Fibroblast of skin of left biceps (primary cell): ENCODE measurements at regions not wholly inside any gene's neighbourhood (a gene's known extent, or its start where the extent isn't known, plus 50 kb on each side); places are given as distances from the start of the nearest gene placed in this dataset.
A peak's percentile ranks its signal among the peaks of the same experiment; 100 is the strongest.
"Not testable (repeated sequence)": the region's sequence is repeated elsewhere in the genome, so short reads cannot be mapped to it uniquely, and the experiment has no call there.

Experiments used
- DNase-seq, 2 experiments: peaks; one replicate each; pipeline ENCODE4 v3.0.0-alpha.2; 2013; ENCODE audit warnings: low read depth in 2 of 2

- no peak for DNase-seq
Observed at GRCh38 chr3:101913168-101913567, 63.9 kb downstream of the NFKBIZ start.

DNA sequence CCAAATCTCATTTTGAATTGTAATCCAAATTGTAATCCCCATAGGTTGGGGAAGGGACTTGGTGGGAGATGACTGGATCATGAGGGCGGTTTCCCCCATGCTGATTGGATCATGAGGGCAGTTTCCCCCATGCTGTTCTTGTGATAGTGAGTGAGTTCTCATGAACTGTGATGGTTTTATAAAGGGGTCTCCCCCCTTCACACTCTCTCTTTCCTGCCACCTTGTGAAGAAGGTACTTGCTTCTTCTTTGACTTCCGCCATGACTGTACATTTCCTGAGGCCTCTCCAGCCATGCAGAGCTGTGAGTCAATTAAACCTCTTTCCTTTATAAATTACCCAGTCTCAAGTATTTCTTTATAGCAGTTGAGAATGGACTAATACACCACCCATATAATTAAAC, 68.4 kb downstream of the NFKBIZ start:
- DNase-seq, result not testable (repeated sequence)

- not testable (repeated sequence) for DNase-seq
Observed at GRCh38 chr3:101922151-101922725, 72.9 kb downstream of the NFKBIZ start.

DNA sequence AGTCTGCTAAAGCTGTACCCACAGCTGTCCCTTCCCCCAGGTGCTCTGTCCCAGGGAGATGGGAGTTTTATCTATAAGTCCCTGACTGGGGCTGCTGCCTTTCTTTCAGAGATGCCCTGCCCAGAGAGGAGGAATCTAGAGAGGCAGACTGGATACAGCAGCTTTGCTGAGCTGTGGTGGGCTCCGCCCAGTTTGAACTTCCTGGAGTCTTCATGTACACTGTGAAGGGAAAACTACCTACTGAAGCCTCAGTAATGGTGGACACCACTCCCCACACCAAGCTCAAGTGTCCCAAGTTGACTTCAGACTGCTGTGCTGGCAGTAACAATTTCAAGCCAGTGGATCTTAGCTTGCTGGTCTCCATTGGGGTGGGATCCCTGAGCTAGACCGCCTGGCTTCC, 75.3 kb downstream of the NFKBIZ start:
- DNase-seq, result not testable (repeated sequence)

- not testable (repeated sequence) for DNase-seq
Observed at GRCh38 chr3:101925124-101925523, 75.8 kb downstream of the NFKBIZ start.

- no peak for DNase-seq
Observed at GRCh38 chr3:101925564-101925963, 76.2 kb downstream of the NFKBIZ start.

GRCh38 chr3:101926594-101927105, 77.3 kb downstream of the NFKBIZ start:
- DNase-seq, result no peak

DNA sequence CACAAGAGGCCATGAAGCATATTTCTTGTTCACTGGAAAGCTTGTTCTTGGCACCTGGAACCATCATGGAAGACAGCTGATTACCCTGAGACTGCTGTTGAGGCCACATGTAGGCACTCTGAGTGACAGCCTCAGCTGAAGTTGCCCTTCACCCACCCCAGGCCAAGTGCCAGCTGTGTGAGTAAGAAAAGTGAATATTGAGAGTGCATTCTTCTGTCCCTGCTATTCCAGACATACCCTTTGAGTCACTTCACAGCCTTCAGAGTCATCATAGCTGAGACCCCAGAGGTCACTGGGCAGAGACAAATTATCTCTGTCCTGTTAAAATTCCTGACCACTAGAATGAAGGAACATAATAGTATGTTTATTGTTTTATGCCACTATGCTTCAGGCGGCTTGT, 79.6 kb downstream of the NFKBIZ start:
- DNase-seq, result no peak

- no peak for DNase-seq
Observed at GRCh38 chr3:101931081-101931480, 81.8 kb downstream of the NFKBIZ start.

GRCh38 chr3:101932326-101933068, 83.2 kb downstream of the NFKBIZ start:
- DNase-seq, result no peak

DNA sequence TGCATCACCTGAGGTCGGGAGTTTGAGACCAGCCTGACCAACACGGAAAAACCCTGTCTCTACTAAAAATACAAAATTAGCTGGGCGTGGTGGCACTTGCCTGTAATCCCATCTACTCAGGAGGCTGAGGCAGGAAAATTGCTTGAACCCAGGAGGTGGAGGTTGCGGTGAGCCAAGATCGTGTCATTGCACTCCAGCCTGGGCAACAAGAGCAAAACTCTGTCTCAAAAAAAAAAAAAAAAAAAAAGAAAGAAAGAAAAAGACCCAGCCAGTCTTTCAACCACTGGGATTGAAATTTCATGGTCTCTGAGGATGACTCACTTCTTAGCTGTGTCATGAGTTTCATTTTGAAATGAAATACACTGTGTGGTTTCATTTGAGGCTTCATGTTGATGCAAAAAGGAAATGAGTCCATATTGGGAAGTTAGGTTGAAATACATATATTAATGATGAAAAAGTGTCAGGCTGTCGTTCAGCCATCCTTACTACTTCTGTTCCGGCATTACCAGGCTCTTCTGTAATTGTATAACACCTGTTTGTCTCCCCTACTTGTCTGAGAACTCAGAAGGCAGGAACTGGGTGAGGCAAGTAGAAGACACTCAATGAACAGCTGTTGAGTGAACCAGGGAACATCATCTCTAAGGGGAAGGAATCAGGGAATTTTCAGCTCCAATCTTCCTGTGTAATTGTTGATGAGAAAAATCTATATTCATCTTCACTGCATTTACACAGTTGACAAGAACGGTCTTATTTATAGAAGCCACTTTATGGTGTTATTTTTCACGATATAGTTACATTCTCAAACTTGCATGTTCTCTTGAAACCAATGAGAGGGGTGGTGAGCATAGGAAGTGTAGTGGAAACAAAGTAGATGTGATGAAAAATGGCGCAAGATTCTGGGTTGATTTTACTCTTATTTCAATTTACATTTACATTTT, 87.4 kb downstream of the NFKBIZ start:
- DNase-seq, result peak; percentile 77 to 82

GRCh38 chr3:101938262-101938847, 89.0 kb downstream of the NFKBIZ start:
- no peak for DNase-seq

DNA sequence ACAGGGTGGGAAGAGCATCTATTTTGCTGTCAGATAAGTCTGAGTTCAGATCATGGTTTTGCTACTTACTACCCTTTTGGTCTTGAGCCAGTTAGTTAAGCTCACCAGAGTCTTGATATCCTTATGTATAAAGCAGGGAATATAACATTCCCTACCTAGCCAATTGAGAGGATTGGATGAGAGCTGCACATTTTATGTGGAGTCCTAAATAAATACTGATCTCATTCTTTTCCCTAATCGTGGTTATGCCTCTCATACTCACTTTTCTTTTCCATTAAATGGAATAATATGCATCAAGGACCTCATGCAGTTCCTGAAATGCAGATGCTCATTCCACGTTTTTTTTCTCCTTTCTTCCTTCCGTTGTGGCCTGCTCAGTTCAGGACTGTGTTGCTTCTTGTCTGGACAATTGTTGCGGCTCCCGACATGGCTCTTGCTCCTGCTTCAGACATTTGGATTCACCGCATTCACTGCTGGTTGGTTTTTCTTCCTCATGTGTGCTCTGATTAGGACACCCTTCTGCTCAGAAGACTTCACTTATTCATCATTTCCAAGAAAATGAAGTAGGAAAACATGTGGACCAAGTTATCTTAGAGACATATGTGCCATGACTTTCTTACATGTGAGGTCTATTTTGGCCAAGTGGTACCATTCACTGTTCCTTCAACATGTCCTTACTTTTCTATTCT, 90.2 kb downstream of the NFKBIZ start:
- no peak for DNase-seq

DNA sequence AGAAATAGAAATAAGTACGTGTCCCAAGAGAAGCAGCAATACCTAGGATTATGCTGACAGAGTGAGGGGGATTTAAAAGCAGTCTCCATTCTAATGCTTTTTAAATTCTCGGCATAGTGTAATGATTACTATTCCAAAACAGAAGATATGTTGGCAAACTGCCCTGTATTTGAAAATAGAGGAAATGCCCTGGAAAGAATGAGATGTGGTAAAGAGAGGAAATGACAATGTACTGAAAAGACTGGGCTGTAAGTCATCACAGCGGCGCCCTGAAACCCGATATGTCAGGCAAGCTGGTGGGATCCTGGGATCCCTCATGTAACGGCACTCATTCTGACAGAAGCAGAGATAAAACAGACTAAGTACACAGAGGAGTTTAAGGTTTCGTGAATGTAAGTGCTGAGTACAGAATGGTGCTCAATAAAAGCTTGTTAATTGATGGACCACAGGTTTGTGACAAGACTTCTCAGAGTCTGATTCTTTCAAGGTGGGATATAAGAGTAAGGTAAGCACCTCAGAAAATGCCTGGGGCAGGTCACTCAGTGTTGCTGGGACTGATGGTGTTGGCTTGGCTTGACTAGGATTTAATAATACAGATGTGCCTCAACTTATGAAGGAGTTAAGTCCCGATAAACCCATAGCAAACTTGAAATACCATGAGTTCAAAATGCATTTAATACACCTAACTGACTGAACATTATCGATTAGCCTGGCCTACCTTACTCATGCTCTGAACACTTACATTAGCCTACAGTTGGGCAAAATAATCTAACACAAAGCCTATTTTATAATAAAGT, 91.4 kb downstream of the NFKBIZ start:
- peak; percentile 97 to 98 for DNase-seq

GRCh38 chr3:101941318-101942040, 92.2 kb downstream of the NFKBIZ start:
- no peak for DNase-seq

DNA sequence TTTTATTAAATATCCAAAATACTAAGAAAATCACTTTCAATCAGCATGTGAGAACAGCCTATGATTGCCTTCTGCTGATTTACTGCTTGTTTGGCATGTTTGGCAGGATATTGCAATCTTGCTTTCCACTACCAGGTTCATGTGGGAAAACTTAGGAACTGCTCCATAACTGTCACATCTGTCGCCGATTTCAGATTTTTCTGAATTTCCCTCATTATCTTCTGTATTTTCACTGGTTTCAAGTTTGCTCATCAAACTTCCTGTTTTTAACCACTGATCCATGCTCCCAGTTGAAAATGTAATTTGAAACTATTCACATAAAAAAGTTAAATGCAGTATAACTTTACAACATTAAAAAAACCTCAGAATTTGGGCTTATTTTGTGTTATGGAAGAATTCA, 93.0 kb downstream of the NFKBIZ start:
- DNase-seq, result no peak

- no peak for DNase-seq
Observed at GRCh38 chr3:101943029-101943428, 93.7 kb downstream of the NFKBIZ start.

GRCh38 chr3:101944308-101944707, 95.0 kb downstream of the NFKBIZ start:
- no peak for DNase-seq

DNA sequence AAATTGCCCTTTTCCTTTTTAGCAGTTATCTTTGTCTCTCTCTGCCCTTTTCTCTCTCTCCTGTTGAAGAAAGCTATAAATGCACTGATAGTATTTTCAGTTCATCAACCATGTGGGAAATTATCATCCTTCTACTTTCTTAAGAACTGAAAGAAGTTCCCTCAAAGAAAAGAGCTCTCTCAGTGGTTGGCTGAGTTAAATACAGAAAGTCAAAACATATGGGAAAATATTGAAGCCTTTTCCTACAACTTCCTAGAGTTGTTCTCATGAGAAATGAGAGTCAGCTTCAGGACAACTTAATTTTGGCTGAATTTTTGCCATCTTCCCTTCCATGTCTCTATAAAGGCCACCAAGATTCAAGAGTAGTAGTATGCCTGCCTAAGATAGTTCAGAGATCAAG, 96.7 kb downstream of the NFKBIZ start:
- DNase-seq, result no peak

- no peak for DNase-seq
Observed at GRCh38 chr3:101946906-101947305, 97.6 kb downstream of the NFKBIZ start.
